ENCODE measurements at regions not wholly inside any gene's neighbourhood (a gene's known extent, or its start where the extent isn't known, plus 50 kb on each side); places are given as distances from the start of the nearest gene placed in this dataset.
A peak's percentile ranks its signal among the peaks of the same experiment; 100 is the strongest.

DNA sequence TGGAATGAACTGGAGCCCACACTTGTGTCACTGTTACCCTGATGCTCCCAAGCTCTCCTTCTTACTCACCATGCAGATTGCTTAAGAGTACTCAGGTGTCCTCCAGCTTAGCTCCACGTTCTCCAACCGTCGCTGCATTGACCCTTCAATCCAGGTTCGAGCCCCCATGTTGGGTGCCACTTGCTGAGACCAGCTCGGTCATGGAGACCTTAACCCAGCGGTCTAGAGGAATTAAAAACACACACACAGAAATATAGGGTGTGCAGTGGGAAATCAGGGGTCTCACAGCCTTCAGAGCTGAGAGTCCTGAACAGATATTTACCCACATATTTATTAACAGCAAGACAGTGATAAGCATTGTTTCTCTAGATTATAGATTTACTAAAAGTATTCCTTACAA lies 229.1 kb upstream of the APCDD1 start:
- ATAC-seq (ENCODE audit: poor library complexity) (no peak), DNase-seq (no peak)
- intact Hi-C loops (cut with DNase I) = no loop called here

DNA sequence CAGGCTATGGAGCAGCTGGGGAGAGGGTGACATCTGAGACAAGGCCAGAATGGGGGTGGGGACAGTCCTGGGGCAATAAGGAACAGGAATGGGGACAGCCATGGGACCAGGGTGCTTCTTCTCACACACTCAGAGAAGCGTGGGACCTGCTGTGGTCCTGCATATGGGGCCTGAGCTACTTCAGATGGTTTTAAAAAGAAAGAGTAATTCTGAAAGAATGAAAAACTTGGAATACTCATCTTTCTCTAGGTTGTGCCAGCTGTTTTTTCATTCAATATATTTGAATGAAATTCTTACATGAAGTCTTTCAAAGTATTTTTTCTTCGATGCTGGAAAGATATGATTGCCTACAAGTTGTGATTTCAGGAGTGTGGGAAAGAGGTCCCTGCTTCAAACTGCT lies 227.5 kb upstream of the APCDD1 start:
- no peak for ATAC-seq (ENCODE audit: poor library complexity)
- DNase-seq = no peak
- intact Hi-C loops (cut with DNase I) = no loop called here

DNA sequence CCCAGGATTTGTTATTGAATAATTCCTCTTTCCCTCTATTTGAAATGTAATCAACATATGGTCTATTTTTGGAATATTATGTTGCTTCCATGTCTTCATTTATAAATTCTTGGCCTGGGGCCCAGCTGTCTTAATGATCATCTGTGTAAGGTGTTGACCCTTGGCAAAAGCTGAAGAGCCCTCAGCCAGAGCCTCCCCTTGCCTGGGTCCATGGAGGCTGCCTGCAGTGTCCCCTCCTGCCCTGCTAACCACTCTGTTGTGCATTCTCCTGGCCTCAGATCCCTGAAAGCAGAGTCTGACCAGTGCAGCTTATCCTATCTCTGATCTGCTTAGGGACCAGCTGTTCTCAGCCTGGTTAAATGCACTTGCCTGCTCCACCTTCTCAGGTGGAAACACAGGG lies 226.1 kb upstream of the APCDD1 start:
- DNase-seq = no peak
- no peak for ATAC-seq (ENCODE audit: poor library complexity)

DNA sequence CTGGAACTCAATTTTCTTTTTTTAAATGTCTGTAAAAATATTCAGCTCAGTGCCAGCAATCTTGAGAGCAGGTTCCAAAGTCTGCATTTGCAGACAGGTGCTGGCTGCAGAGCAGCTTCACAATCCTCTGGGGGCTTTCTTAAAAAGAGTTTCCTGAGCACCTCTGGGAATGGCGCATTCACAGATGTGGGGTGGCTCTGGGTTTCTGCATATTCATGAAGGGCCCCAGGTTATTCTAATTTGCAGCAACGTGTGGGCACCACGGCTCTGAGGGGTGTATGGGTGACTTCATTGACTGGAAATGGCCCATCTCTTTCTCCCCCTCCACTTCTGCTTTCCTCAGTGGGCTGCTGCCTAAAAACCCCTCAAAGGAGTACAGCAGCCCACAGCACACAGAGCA lies 225.0 kb upstream of the APCDD1 start:
- DNase-seq (no peak), ATAC-seq (ENCODE audit: poor library complexity) (no peak)
- intact Hi-C loops (cut with DNase I) = no loop called here

More for the DNA sequence above, 226.1 kb upstream of the APCDD1 start:
- intact Hi-C loops (cut with DNase I) = no loop called here

DNA sequence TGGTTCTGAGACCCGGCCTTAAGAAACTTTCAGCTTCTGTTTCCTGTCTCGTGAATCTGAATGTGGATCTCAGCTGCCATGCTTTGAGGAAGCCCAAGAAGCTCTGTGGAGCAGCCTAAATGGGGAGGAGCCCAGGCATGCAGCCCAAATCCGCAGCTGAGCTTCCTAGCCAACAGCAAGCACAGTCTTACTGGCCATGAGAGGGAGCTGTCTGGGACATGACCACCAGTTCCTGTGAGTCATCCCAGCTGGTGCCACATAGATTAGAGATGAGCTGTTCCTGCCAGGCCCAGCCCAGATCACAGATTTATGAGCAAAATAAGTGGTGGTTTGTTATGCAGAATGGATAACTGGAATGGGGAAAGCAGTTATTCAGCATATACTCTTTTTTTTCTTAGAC lies 224.4 kb upstream of the APCDD1 start:
- intact Hi-C loops (cut with DNase I) = no loop called here
- ATAC-seq (ENCODE audit: poor library complexity) (no peak), DNase-seq (no peak)

DNA sequence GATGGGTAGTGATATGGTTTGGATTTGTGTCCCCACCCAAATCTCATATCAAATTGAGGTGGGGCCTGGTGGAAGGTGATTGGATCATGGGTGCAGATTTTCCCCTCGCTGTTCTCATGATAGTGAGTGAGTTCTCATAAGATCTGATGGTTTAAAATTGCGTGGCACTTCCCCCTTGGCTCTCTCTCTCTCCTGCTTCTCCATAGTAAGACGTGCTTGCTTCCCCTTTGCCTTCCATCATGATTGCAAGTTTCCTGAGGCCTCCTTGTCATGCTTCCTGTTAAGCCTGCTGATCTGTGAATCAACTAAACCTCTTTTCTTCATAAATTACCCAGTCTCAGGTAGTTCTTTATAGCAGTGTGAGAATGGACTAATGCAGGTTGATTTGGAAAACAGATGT lies 223.2 kb upstream of the APCDD1 start:
- intact Hi-C loops (cut with DNase I) = no loop called here
- DNase-seq = no peak
- no peak for ATAC-seq (ENCODE audit: poor library complexity)

DNA sequence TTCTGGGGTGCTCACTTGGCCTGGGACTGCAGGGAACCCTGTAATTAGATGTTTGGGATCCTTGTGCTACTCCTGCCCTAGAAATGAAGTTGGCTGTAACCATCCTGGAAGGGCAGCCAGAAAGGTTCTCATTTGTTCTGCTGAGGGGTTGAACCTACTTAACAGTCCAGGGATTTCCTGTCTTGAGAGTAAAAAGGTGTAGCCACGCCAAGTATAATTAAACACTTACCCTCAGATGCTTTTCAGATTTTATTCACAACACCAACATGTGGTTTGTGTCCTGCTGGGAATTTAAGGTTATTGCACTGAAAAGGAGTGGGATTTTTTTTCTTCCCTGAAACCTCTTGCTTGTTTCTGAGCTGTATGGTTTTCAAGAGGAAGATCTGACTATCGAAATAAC lies 222.4 kb upstream of the APCDD1 start:
- DNase-seq (no peak), ATAC-seq (ENCODE audit: poor library complexity) (peak; percentile 32)
- intact Hi-C loops (cut with DNase I) = no loop called here

DNA sequence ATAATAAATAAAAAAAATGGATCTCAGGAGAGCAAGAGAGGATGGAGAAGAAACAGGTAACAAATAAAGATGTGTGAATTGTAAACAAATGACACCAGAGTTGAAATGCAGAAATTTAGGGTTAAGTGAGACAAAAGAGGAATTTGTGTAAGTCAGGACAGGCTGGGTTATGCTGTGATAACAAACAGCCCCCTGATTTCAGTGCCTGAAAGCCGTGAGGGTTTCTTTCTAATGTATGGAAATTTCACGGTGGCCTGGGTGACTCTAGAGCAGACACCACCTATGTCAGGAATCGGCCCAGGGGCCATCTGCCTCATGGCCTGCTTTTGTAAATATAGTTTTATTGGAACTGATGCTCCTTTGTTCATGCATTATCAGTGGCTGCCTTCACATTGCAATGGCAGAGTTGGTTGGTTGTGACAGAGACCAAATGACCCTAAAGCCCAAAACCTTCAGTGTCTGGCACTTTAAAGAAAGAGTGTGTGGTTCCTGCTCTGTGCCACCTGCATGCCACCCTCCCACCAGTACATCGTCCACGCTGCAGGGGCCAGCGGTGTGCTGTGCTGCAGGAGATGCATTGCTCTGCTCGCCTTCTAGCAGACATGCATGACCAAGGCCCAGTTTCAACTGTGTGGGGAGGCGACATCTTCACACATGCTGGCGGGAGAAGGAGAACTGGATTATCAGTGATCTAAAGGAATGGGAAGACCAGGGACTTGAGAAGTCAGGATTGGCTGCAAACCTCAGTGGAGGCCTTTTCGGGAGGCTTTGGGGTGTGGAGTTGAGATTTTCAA lies 221.2 kb upstream of the APCDD1 start:
- ATAC-seq (ENCODE audit: poor library complexity) = no peak
- no peak for DNase-seq
- intact Hi-C loops (cut with DNase I) = no loop called here

DNA sequence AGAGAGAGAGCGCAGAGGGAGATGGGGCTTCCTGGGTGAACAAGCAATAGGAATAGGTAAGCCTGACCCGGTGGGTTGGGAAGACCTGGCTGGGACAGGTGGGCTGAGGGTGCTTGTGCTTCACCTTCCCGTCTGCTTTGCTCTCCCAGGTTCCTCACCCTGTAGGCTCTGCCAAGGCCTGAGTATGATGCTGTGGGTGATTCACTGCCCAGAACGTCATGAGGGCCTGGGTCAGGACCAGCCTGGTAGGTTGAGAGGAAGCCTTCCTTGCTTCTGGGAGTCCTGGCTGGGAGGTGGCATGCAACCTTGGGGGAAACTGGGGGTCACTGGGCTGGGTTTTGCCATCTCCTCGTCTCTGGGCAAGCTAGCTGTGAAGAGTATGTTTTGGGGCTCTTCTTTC lies 220.2 kb upstream of the APCDD1 start:
- no peak for DNase-seq
- ATAC-seq (ENCODE audit: poor library complexity) = no peak
- intact Hi-C loops (cut with DNase I) = no loop called here

DNA sequence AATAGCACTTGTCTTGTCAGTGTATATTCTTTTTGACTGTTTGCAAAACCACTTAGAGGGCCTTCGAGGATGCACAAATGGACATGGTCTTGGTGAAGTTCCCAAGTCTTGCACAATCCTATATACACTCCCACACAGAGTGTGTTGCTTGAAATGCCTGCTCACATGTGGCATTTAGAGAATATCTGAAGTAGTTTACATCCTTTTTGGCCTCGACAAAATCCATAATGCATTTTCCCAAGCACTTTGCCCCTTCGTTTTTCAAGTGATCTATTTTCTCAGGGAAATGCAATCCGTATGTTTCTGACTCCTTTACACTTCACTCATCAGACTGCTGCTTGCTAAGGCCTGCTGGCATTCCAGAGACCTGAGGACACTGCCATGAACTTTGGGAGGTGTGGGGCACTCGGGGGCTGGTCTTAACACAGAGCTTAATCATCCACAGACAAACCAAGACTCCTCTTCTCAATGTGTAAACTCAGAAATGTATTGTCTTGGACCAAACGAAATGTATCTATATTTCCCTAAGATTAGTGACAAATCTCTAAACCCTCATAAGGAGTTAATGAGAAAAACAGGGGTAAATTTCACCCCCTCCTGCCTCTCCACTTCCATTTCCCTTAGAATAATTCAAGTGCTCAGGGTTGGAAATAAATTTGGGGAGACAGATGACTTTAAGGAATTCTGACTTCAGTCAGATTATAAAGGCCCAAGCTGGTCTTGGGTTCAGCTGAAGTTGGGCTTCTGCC lies 219.3 kb upstream of the APCDD1 start:
- intact Hi-C loops (cut with DNase I) = no loop called here
- DNase-seq = no peak
- ATAC-seq (ENCODE audit: poor library complexity) = peak; percentile 86

DNA sequence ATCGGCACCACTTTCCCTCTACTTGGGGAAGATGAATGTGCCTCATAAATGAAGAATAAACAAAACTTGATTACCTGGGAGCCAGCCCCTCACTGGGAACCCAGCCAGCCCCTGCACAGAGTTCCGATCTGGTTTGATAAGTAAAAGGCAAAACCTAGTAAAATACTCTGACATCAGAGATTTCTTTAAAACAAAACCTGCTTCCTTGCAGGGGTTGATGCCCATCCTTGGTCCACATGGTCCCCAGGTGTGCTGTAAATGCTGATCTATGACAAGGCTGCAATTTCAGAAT lies 218.8 kb upstream of the APCDD1 start:
- ATAC-seq (ENCODE audit: poor library complexity) (no peak), DNase-seq (no peak)
- intact Hi-C loops (cut with DNase I) = no loop called here

DNA sequence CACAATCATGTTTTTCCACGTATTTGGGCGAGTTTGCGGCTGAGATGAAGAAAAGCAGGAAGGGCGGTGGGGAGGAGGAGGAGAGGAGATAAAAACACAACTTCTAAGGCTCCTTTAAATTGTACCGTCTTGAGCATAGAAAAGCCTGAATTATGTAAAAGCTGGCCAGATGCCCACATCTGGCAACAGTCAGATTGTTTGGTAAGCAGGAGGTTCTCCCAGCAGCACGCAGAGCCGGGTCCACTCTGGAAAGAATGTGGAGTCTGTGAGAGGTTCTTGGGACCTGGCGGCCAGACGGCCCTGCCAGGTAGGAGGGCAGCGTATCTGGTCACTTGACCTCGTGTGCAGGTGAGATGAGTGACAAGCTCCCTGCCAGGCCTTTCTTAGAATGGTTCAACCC lies 215.3 kb upstream of the APCDD1 start:
- ATAC-seq (ENCODE audit: poor library complexity) (peak; percentile 69), DNase-seq (peak; percentile 68)
- intact Hi-C loops (cut with DNase I) = no loop called here

DNA sequence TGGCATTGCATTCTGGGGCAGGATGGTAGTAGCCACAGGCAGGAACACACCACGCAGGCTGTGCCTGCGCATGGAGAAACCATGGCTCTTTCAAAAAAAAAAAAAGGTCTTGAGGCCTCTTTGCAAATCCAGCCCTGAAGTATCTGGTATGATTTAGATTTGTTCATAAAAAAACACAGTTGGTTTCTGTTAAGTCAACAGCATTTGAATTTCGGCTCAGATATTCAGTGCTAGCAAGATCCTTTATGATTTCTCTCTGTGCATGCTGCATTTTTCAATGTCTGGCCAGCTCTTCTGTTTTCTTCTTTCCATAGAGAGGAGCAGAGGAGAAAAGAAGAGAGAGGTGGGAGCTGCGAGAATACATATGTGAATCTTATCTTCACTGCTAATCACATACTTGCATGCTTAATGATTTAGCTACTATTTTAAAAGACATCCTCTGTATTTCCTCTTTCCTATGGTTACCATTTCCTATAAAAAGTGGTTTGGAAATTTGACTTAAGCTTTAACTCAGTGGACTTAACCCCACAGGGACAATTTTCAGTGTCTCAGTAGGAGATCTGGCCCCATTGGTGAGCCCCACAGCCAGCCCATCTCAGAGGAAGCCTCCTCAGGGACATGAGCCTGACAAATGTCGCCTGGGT lies 214.3 kb upstream of the APCDD1 start:
- DNase-seq (no peak), ATAC-seq (ENCODE audit: poor library complexity) (no peak)
- intact Hi-C loops (cut with DNase I) = no loop called here

DNA sequence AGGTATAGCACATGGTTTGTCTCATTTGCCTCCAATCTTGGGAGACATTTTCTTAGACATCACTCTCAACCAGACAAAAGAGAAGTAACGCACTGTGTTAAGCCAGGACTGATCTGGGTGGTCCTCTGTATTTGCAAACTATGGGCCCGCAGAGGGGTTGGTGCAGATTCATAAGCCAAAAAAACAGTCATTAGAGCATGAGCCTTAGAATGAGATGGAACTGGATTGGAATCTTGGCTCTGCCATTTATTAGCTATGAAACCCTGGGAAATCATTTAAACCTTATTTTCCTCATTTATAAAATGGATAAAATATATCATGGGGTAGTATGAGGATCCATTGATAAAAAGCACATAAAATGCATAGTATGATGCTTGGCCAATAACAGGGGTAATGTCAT lies 213.5 kb upstream of the APCDD1 start:
- no peak for DNase-seq
- no peak for ATAC-seq (ENCODE audit: poor library complexity)
- intact Hi-C loops (cut with DNase I) = no loop called here

DNA sequence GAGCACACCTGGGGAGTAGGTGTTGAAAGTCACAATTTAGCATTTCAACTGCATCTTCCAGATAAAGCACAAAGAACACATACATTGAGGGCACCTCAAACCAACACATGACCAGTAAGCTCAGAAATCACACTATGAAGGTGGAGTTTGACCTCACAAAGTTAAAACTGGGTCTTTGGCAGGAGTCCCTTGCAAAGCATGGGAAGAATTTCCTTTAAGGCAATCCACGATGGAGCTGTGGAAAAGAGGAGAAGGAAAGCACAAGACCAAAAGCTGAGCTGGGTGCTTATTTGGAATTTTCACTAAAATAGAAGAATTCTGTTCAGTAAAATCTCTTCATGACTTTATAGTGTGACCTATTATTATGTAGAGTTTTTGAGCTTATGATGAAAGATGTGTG lies 212.9 kb upstream of the APCDD1 start:
- intact Hi-C loops (cut with DNase I) = no loop called here
- DNase-seq = no peak
- no peak for ATAC-seq (ENCODE audit: poor library complexity)

DNA sequence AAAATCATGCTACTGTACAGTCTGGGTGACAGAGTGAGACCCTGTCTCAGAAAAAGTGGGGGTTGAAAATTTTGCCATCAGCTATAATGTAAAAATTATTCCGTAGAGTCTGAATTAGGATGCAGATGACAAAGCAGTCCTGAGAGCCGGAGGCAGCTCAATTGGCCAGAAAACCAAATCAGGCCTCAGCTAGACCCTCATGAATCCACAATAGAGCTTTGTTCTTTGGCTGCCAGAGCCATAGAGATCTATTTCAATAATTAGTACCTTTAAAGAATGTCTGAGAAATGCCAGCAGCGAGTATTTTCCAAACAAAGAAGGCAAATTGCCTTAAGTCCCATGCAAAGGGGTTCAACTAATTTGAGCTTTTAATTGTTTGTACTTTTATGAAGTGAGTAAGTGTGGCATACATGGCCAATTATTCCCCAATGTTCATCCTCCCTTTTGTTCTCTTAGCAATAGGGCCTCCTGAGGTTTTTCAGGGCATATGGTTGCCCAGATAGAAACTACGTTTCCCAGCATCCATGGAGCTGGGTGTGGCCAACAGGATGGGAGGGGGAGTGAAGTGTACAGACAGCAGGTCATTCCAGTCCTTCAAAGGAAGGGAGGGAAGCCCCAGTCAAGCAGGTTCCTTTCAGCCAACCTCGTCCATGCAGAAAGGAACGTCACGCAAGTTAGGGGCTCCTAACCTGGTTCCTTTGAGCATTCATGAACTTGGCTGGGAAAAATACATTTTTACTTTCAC lies 211.3 kb upstream of the APCDD1 start:
- intact Hi-C loops (cut with DNase I) = no loop called here
- ATAC-seq (ENCODE audit: poor library complexity) (no peak), DNase-seq (no peak)

DNA sequence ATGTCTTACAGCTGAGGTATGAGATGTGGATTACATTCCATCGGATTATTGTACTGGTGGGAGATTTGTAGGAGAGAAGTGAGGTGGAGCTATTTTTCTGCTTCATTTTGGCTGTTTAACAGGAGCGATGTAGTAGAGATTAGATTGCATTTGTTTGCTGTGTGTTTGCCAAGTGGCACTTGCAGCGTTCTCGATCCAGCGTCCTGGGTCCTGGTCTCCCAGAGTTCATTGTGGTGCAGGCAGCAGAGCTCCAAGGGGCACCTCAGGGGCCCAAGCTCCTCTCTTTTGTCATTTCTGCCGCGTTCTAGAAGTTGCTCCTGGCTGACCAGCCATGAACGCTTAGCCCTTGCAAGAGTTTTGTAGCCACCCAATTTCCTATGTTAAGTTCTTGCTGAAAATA lies 210.1 kb upstream of the APCDD1 start:
- no peak for DNase-seq
- intact Hi-C loops (cut with DNase I) = no loop called here
- no peak for ATAC-seq (ENCODE audit: poor library complexity)

DNA sequence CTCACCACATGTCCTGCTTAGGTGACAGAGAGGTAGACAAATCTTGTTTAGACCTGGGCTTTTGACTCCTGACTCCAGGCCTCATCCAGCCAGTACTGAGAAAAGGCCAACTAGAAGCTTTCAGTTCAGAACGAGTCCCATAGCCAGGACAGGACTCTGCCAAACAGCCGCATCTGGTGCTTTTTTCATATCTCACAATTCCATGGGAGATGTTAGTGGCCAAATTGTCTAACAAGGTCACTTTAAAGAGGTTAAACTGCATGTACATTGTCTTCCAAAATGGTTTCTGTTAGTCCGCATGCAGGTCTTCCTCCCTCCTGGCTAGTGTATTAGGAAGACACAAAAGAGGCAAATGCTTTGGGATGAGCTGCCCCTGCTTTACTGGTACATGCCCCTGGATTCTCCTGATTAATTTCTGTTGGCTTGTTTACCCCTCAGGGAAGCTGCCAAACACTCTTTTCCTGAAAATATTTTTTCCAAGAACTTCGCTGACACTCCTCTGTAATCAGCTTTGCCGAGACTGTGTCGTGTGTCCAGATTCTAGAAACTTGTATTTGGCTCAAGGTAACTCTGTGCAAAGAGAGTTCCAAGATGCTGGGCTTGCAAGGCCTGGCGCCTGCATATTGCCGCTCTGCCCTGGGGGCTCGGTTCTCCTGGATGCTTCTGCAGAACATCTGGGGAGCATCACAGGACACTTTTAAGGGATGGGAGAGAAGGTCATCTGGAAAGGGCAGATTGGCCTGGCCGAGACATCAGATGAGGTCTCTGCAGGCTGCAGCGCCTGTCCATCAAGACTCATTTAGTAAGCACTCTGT lies 209.2 kb upstream of the APCDD1 start:
- DNase-seq = peak; percentile 54
- intact Hi-C loops (cut with DNase I) = no loop called here
- peak; percentile 62 for ATAC-seq (ENCODE audit: poor library complexity)

DNA sequence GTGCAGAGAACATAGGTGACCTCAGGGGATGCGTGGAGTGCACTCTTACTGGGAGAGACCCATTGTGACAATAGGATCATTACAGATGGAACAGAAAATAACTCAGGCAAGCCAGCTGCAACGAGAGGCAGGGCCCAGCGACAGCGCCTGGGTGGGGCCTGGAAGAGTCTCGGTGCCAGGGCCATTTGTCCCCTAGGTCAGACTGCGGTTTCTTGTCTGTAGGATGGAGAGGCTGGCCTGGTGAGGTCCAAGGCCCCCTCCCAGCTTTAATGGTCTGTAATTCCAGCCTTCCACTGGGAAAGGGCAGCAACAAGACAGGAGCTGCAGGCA lies 208.6 kb upstream of the APCDD1 start:
- intact Hi-C loops (cut with DNase I) = no loop called here
- DNase-seq = no peak
- ATAC-seq (ENCODE audit: poor library complexity) = peak; percentile 45

All from Right ventricle myocardium superior (tissue), 1 donor.